GM13977 (cell line): ENCODE measurements at regions not wholly inside any gene's neighbourhood (a gene's known extent, or its start where the extent isn't known, plus 50 kb on each side); places are given as distances from the start of the nearest gene placed in this dataset.

Source experiments
- DNase-seq: peaks from one replicate; pipeline ENCODE4 v3.0.0; 2012; ENCODE audit warnings: low spot score
- CTCF ChIP-seq: IDR thresholded peaks from 2 replicates; pipeline ENCODE4 v1.5.1; 2012; ENCODE audit warnings: mild to moderate bottlenecking, control low read depth; ENCODE audit not compliant: insufficient read depth; ENCODE audit errors: extremely low read depth, missing control alignments
- in situ Hi-C: fragments of 300-500 bp; cut with MboI; formaldehyde crosslinking; loops from one replicate; pipeline ENCODE4 v1.12.0; 2022; ENCODE audit warnings: low sequenced_read_pairs, low pct_unique_long_range_greater_than_20kb, mixed read lengths, inconsistent platforms; ENCODE audit not compliant: unreplicated experiment

- DNase-seq: peak; percentile 24
- in situ Hi-C loops: no loop called here
Measured at GRCh38 chr1:72623299-72623708, 341.0 kb upstream of the NEGR1 start.

GRCh38 chr1:72620453-72620852 lies 338.1 kb upstream of the NEGR1 start:
- TF ChIP-seq CTCF: no peak
- in situ Hi-C loops: no loop called here
- DNase-seq: no peak

More at GRCh38 chr1:72623299-72623708, 341.0 kb upstream of the NEGR1 start:
- TF ChIP-seq CTCF: peak; percentile 61

GRCh38 chr1:72606216-72606810 lies 324.0 kb upstream of the NEGR1 start:
- TF ChIP-seq CTCF: no peak
- in situ Hi-C loops: no loop called here
- no peak for DNase-seq

- DNase-seq: no peak
- in situ Hi-C loops: no loop called here
- no peak for TF ChIP-seq CTCF
Measured at GRCh38 chr1:72601035-72601674, 318.8 kb upstream of the NEGR1 start.

- no peak for DNase-seq
- TF ChIP-seq CTCF: no peak
- in situ Hi-C loops: no loop called here
Measured at GRCh38 chr1:72586023-72586685, 303.8 kb upstream of the NEGR1 start.

GRCh38 chr1:72579629-72580028 lies 297.3 kb upstream of the NEGR1 start:
- in situ Hi-C loops: no loop called here
- DNase-seq: no peak
- TF ChIP-seq CTCF: no peak
